ENCODE measurements at regions not wholly inside any gene's neighbourhood (a gene's known extent, or its start where the extent isn't known, plus 50 kb on each side); places are given as distances from the start of the nearest gene placed in this dataset.

DNA sequence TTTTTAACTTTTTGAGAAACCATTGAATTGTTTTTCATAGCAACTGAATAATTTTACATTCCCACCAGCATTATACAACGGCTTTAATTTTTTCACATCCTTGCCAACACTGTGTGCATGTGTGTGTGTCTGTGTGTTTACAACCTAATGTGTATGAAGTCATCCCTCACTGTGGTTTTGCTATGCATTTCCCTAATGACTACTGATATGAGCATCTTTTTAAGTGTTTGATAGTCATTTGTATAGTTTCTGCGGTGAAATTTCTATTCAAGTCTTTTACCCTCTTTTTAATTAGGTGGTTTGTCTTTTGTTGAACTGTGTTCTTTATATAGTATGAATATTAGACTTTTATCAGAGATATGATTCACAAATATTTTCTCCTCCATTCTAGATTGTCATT, 263.1 kb upstream of the COX7C start:
- no peak for DNase-seq (ENCODE audit: low spot score)
- TF ChIP-seq, protein P1, sequence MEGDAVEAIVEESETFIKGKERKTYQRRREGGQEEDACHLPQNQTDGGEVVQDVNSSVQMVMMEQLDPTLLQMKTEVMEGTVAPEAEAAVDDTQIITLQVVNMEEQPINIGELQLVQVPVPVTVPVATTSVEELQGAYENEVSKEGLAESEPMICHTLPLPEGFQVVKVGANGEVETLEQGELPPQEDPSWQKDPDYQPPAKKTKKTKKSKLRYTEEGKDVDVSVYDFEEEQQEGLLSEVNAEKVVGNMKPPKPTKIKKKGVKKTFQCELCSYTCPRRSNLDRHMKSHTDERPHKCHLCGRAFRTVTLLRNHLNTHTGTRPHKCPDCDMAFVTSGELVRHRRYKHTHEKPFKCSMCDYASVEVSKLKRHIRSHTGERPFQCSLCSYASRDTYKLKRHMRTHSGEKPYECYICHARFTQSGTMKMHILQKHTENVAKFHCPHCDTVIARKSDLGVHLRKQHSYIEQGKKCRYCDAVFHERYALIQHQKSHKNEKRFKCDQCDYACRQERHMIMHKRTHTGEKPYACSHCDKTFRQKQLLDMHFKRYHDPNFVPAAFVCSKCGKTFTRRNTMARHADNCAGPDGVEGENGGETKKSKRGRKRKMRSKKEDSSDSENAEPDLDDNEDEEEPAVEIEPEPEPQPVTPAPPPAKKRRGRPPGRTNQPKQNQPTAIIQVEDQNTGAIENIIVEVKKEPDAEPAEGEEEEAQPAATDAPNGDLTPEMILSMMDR (IDR thresholded peaks at IDR 0.05; ENCODE audit: extremely low read depth, missing control alignments): no peak

DNA sequence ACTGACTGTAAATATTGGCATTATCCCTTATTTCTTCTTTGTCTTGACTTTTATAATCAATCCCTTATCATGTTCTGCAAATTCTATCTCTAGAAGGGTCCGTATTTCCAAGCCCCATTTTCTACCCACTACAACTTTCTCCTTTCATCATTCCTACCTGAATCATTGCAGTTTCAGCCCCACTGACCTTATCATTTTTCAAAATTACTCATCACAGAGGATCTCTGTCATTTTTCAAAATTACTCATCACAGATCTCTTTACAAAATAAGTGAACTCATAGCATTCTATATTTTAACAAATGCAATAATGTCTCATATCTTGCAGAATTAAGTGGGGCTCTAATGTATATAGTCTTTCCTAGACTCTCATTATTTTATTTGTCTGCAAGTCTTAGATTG, 256.9 kb upstream of the COX7C start:
- TF ChIP-seq, protein P1 (IDR thresholded peaks at IDR 0.05; ENCODE audit: extremely low read depth, missing control alignments): no peak

GRCh38 chr5:86371061-86371460, 246.7 kb upstream of the COX7C start:
- TF ChIP-seq, protein P1 (IDR thresholded peaks at IDR 0.05; ENCODE audit: extremely low read depth, missing control alignments): no peak
- DNase-seq (ENCODE audit: low spot score): no peak

More for the DNA sequence above, 256.9 kb upstream of the COX7C start:
- DNase-seq (ENCODE audit: low spot score): no peak

GRCh38 chr5:86374611-86375010, 243.1 kb upstream of the COX7C start:
- TF ChIP-seq, protein P1 (IDR thresholded peaks at IDR 0.05; ENCODE audit: extremely low read depth, missing control alignments): no peak
- DNase-seq (ENCODE audit: low spot score): no peak

- TF ChIP-seq, protein P1 (IDR thresholded peaks at IDR 0.05; ENCODE audit: extremely low read depth, missing control alignments): no peak
Observed at GRCh38 chr5:86376214-86376613, 241.5 kb upstream of the COX7C start.

DNA sequence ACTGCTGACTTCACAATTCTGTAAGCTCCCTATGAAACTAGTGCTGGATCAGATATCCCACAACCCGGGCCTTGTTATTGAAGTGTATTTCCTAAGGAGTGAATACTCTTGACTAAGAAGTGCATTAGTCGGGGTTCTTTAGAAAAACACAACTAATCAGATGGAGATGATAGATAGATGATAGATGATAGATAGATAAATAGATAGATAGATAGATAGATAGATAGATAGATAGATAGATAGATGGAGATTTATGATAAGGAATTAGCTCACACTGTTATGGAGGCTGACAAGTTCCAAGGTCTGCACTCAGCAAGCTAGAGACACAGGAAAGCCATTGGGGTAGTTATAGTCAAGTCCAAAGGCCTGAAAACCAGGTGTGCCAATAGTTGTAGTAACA, 214.6 kb upstream of the COX7C start:
- TF ChIP-seq, protein P1 (IDR thresholded peaks at IDR 0.05; ENCODE audit: extremely low read depth, missing control alignments): no peak
- DNase-seq (ENCODE audit: low spot score): no peak

More at GRCh38 chr5:86376214-86376613, 241.5 kb upstream of the COX7C start:
- DNase-seq (ENCODE audit: low spot score): no peak

GRCh38 chr5:86404256-86404655, 213.5 kb upstream of the COX7C start:
- TF ChIP-seq, protein P1 (IDR thresholded peaks at IDR 0.05; ENCODE audit: extremely low read depth, missing control alignments): no peak
- DNase-seq (ENCODE audit: low spot score): no peak
